DND-41 (cell line): ENCODE measurements at regions not wholly inside any gene's neighbourhood (a gene's known extent, or its start where the extent isn't known, plus 50 kb on each side); places are given as distances from the start of the nearest gene placed in this dataset.

Experiments used
- ATAC-seq: fragments of 200-7000 bp; cut with Tn5 transposase; 3 replicates; pipeline ENCODE4 v1.9.1; 2021; ENCODE audit warnings: low read depth; ENCODE audit not compliant: insufficient read depth
- DNase-seq: peaks from one replicate; pipeline ENCODE4 v3.0.0-alpha.2; 2020
- H2AFZ ChIP-seq: 2 replicates; pipeline ENCODE4 v1.6.0; 2012; ENCODE audit warnings: low read depth, low read length
- H3K27ac ChIP-seq: 2 replicates; pipeline ENCODE4 v1.5.1; 2012; ENCODE audit warnings: low read length, inconsistent platforms
- H3K27me3 ChIP-seq: fragments of 200-600 bp; sonication (generic); 2 replicates; pipeline ENCODE4 v1.6.0; 2012; ENCODE audit warnings: low read length, mild to moderate bottlenecking, inconsistent platforms; ENCODE audit not compliant: insufficient read depth, poor library complexity
- H3K36me3 ChIP-seq: 2 replicates; pipeline ENCODE4 v1.5.1; 2012; ENCODE audit warnings: low read length, inconsistent platforms; ENCODE audit not compliant: insufficient read depth
- H3K4me1 ChIP-seq: 2 replicates; pipeline ENCODE4 v1.5.1; 2012; ENCODE audit warnings: mild to moderate bottlenecking, low read length; ENCODE audit not compliant: insufficient read depth
- H3K4me2 ChIP-seq: 2 replicates; pipeline ENCODE4 v1.6.0; 2012; ENCODE audit warnings: mild to moderate bottlenecking, moderate library complexity, low read length, inconsistent platforms; ENCODE audit not compliant: insufficient read depth
- H3K4me3 ChIP-seq, 2 experiments: fragments of 200-600 bp in 1 of 2; shearing (Covaris generic) in 1 of 2; 2 replicates each; pipeline ENCODE4 v1.5.1; 2012 to 2016; ENCODE audit warnings: inconsistent platforms in 2 of 2, low read length in 2 of 2, mild to moderate bottlenecking in 2 of 2, low read depth in 1 of 2, moderate library complexity in 1 of 2
- H3K79me2 ChIP-seq: 2 replicates; pipeline ENCODE4 v1.6.0; 2012; ENCODE audit warnings: low read length, inconsistent platforms; ENCODE audit not compliant: insufficient read depth
- H3K9ac ChIP-seq: 2 replicates; pipeline ENCODE4 v1.6.0; 2012; ENCODE audit warnings: low read depth, mild to moderate bottlenecking, inconsistent platforms, low read length, moderate library complexity
- H3K9me3 ChIP-seq: 2 replicates; pipeline ENCODE4 v1.5.1; 2012; ENCODE audit warnings: low read length, moderate library complexity, mild to moderate bottlenecking, inconsistent platforms; ENCODE audit not compliant: insufficient read depth, severe bottlenecking
- H4K20me1 ChIP-seq: 2 replicates; pipeline ENCODE4 v1.6.0; 2012; ENCODE audit warnings: low read length; ENCODE audit not compliant: insufficient read depth
- EZH2 ChIP-seq: IDR thresholded peaks from 3 replicates; pipeline ENCODE4 v1.6.1; 2012; ENCODE audit warnings: borderline replicate concordance, low read depth, mild to moderate bottlenecking, moderate library complexity, low read length, inconsistent platforms; ENCODE audit not compliant: severe bottlenecking
- TF ChIP-seq, protein P1 (sequence below): IDR thresholded peaks from 2 replicates; pipeline ENCODE4 v1.5.1; 2012; ENCODE audit warnings: borderline replicate concordance, low read length, moderate library complexity, mild to moderate bottlenecking; ENCODE audit not compliant: poor library complexity, severe bottlenecking; ENCODE audit errors: extremely low read depth

DNA sequence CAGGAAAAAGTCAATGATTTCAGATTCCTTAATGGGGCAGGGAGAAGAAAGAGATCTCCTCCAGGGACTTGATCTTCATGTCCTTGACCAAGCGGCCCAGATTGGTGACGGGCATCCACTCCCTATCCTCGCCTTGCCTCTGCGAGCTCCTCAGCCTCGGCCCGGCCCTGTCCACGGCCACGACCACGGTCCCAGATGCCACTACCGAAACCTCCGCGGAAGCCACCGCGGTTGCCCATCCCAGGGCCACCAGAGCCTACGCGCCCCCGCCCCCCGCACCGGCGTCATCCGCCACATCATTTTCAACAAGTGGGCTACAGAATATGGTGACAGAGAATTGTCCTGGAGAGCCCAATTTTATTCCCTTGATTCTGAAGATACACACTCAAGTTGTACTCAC lies 751.2 kb upstream of the PABPC4L start:
- Histone ChIP-seq H3K36me3 (no peaks in the 10 kb centered on the region), H3K27ac (no peak overlapping the region)
- no peak for DNase-seq

DNA sequence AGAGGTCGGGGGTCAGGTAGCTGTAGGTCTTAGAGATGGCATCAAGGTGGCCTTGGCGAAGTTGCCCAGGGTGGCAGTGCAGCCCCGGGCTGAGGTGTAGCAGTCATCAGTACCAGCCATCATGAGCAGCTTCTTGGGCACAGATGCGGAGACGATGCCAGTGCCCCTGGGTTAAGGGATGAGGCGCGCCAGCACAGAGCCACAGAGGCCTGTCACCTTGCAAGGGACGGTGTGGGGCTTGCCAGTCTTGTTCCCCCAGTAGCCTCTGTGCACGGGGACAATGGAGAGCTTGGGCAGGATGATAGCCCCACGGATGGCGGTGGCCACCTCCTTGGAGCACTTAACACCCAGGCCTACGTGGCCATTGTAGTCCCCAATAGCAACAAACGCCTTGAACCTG lies 750.7 kb upstream of the PABPC4L start:
- no peak for ATAC-seq
- TF ChIP-seq, protein P1, sequence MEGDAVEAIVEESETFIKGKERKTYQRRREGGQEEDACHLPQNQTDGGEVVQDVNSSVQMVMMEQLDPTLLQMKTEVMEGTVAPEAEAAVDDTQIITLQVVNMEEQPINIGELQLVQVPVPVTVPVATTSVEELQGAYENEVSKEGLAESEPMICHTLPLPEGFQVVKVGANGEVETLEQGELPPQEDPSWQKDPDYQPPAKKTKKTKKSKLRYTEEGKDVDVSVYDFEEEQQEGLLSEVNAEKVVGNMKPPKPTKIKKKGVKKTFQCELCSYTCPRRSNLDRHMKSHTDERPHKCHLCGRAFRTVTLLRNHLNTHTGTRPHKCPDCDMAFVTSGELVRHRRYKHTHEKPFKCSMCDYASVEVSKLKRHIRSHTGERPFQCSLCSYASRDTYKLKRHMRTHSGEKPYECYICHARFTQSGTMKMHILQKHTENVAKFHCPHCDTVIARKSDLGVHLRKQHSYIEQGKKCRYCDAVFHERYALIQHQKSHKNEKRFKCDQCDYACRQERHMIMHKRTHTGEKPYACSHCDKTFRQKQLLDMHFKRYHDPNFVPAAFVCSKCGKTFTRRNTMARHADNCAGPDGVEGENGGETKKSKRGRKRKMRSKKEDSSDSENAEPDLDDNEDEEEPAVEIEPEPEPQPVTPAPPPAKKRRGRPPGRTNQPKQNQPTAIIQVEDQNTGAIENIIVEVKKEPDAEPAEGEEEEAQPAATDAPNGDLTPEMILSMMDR, result no peak
- no peak for TF ChIP-seq EZH2

More for the DNA sequence above, 751.2 kb upstream of the PABPC4L start:
- Histone ChIP-seq H3K79me2 (no peaks in the 10 kb centered on the region), H3K4me2 (no peak overlapping the region), H3K27me3 (no peaks in the 10 kb centered on the region), H3K4me3 (no peak overlapping the region), H3K4me1 (no peaks in the 10 kb centered on the region), H2AFZ (0 out of 2 replicates have a peak overlapping the region, but pooled peaks have one; percentile 16), H3K9ac (no peak overlapping the region), H3K9me3 (peaks cover 9% of the 10 kb centered on the region), H4K20me1 (no peaks in the 10 kb centered on the region)
- TF ChIP-seq, protein P1, result no peak
- no peak for TF ChIP-seq EZH2
- no peak for ATAC-seq

DNA sequence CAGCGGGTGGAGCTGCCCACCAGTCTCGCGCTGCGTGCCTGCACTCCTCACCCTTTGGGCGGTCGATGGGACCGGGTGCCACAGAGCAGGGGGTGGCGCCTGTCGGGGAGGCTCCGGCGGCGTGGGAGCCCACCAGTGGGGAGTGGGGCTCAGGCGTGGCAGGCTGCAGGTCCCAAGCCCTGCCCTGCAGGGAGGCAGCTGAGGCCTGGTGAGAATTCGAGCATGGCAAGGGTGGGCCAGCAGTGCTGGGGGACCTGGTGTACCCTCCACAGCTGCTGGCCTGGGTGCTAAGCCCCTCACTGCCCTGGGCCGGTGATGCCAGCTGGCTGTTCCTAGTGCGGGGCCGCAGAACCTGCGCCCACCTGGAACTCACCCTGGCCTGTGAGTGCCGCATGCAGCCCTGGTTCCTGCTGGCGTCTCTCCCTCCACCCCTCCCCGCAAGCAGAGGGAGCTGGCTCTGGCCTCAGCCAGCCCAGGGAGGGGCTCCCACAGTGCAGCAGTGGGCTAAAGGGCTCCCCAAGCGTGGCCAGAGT lies 746.6 kb upstream of the PABPC4L start:
- no peak for DNase-seq

More for the DNA sequence above, 750.7 kb upstream of the PABPC4L start:
- peaks cover 9% of the 10 kb centered on the region for H3K9me3 ChIP-seq
- no peaks in the 10 kb centered on the region for H3K4me1 ChIP-seq
- H3K79me2 ChIP-seq, result no peaks in the 10 kb centered on the region
- no peak for DNase-seq
- H3K36me3 ChIP-seq, result no peaks in the 10 kb centered on the region
- H3K27ac ChIP-seq, result no peak overlapping the region
- no peak overlapping the region for H3K4me3 ChIP-seq
- no peak overlapping the region for H3K4me2 ChIP-seq
- H3K9ac ChIP-seq, result no peak overlapping the region
- no peak overlapping the region for H2AFZ ChIP-seq
- H3K27me3 ChIP-seq, result no peaks in the 10 kb centered on the region
- no peaks in the 10 kb centered on the region for H4K20me1 ChIP-seq

More for the DNA sequence above, 746.6 kb upstream of the PABPC4L start:
- H2AFZ ChIP-seq, result no peak overlapping the region
- no peaks in the 10 kb centered on the region for H3K36me3 ChIP-seq
- no peak overlapping the region for H3K27ac ChIP-seq
- TF ChIP-seq, protein P1, result no peak
- no peak for TF ChIP-seq EZH2
- no peaks in the 10 kb centered on the region for H4K20me1 ChIP-seq
- H3K79me2 ChIP-seq, result no peaks in the 10 kb centered on the region
- no peak for ATAC-seq
- no peaks in the 10 kb centered on the region for H3K4me1 ChIP-seq
- no peak overlapping the region for H3K9ac ChIP-seq
- peaks cover 5% of the 10 kb centered on the region for H3K9me3 ChIP-seq
- H3K4me2 ChIP-seq, result no peak overlapping the region
- H3K4me3 ChIP-seq, result no peak overlapping the region
- H3K27me3 ChIP-seq, result no peaks in the 10 kb centered on the region
